Cardiac fibroblast (primary cell): ENCODE measurements at regions not wholly inside any gene's neighbourhood (a gene's known extent, or its start where the extent isn't known, plus 50 kb on each side); places are given as distances from the start of the nearest gene placed in this dataset.

Experiments
- DNase-seq, 2 donors: peaks; one replicate each; pipeline versions ENCODE4 v3.0.0 to v3.0.0-alpha.2; 2010; ENCODE audit warnings: low read depth in 2 of 2
- H3K4me3 ChIP-seq, 2 donors: replicated peaks in 1 of 2; 1 replicate in 1 of 2; 2 replicates in 1 of 2; pipeline ENCODE4 v1.5.1; 2011; ENCODE audit warnings: low read depth in 2 of 2, low read length in 2 of 2, mild to moderate bottlenecking in 2 of 2, moderate library complexity in 1 of 2
- CTCF ChIP-seq: IDR thresholded peaks from one replicate; pipeline ENCODE4 v1.5.1; 2011; ENCODE audit warnings: low read depth, mild to moderate bottlenecking, low read length, inconsistent platforms

GRCh38 chr2:49219741-49220140, 65.4 kb upstream of the FSHR start:
- no peak for TF ChIP-seq CTCF
- H3K4me3 ChIP-seq: no peak overlapping the region

GRCh38 chr2:49210191-49210590, 55.9 kb upstream of the FSHR start:
- no peak for DNase-seq
- no peak overlapping the region for H3K4me3 ChIP-seq
- TF ChIP-seq CTCF: no peak

More at GRCh38 chr2:49219741-49220140, 65.4 kb upstream of the FSHR start:
- no peak for DNase-seq

- no peak for DNase-seq
- TF ChIP-seq CTCF: no peak
- H3K4me3 ChIP-seq: no peak overlapping the region
Observed at GRCh38 chr2:49207204-49207603, 52.9 kb upstream of the FSHR start.
